ENCODE measurements at regions not wholly inside any gene's neighbourhood (a gene's known extent, or its start where the extent isn't known, plus 50 kb on each side); places are given as distances from the start of the nearest gene placed in this dataset.

DNA sequence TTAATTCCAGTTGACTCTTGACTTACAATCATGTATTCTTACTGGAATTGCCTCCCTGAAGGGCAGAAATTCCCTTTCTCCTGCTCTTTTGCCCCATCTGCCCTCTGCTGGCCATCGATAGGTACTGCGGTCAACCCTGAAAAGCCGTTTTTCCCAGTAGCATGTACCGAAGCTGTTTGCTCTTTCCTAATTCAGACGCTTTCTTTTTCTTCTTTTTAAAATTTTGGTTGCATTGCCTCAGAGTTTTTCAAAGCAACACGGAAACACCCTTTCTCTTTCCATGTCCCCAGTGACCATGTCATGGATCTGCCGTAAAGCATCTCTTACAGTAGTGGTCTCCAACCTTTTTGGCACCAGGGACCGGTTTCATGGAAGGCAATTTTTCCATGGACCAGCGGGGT is 164.2 kb upstream of the C1orf21 start (continued):
- TF ChIP-seq SMC3 (IDR thresholded peaks at IDR 0.05; ENCODE audit: borderline replicate concordance, low read length) (peak; percentile 96), NR2F1 (conservative IDR thresholded peaks at IDR 0.05) (no peak), YY1 (IDR thresholded peaks at IDR 0.05; ENCODE audit: low read depth, low read length) (peak; percentile 50; the same call in 1 of the 2 replicates), MLLT1 (IDR thresholded peaks at IDR 0.05) (no peak), RUNX3 (IDR thresholded peaks at IDR 0.05; ENCODE audit: low read length) (peak; percentile 92), LARP7 (IDR thresholded peaks at IDR 0.05) (no peak), CHD1 (IDR thresholded peaks at IDR 0.05; ENCODE audit: low read depth, low read length) (no peak), CTCF (IDR thresholded peaks at IDR 0.05 in 2 of 3, conservative IDR thresholded peaks at IDR 0.05 in 1 of 3; ENCODE audit: control insufficient read depth in 2 of 3, extremely low read depth in 1 of 3, insufficient read depth in 1 of 3, low read depth in 3 of 3, low read length in 3 of 3) (peak; percentile 86 to 96 (median 93)), CBFB (IDR thresholded peaks at IDR 0.05; ENCODE audit: low read depth) (peak; percentile 41; the same call in 1 of the 2 replicates), NFYB (IDR thresholded peaks at IDR 0.05; ENCODE audit: insufficient read depth, low read depth, low read length) (no peak), ZSCAN29 (IDR thresholded peaks at IDR 0.05) (no peak), SIN3A (IDR thresholded peaks at IDR 0.05; ENCODE audit: low read depth, low read length) (no peak), IKZF1 (conservative IDR thresholded peaks at IDR 0.05) (0 out of 2 replicates have a peak, but pooled peaks have one; percentile 19), BACH1 (IDR thresholded peaks at IDR 0.05; ENCODE audit: borderline replicate concordance) (no peak)

Measured in GM12878 (cell line).